GM19324 (cell line): ENCODE measurements at regions not wholly inside any gene's neighbourhood (a gene's known extent, or its start where the extent isn't known, plus 50 kb on each side); places are given as distances from the start of the nearest gene placed in this dataset.
"Not testable (repeated sequence)": the region's sequence is repeated elsewhere in the genome, so short reads cannot be mapped to it uniquely, and the experiment has no call there.

ENCODE experiments used
- ATAC-seq: cut with Tn5 transposase; IDR thresholded peaks from one replicate; pipeline ENCODE4 v1.9.1; 2021; ENCODE audit warnings: mild to moderate bottlenecking, moderate library complexity; ENCODE audit not compliant: unreplicated experiment, low FRiP score

- not testable (repeated sequence) for ATAC-seq
These were observed 1093.1 kb upstream of the DEFB115 start for GRCh38 chr20:30164389-30164788.

- ATAC-seq = no peak
These were observed 1089.9 kb upstream of the DEFB115 start for GRCh38 chr20:30167540-30167939.

DNA sequence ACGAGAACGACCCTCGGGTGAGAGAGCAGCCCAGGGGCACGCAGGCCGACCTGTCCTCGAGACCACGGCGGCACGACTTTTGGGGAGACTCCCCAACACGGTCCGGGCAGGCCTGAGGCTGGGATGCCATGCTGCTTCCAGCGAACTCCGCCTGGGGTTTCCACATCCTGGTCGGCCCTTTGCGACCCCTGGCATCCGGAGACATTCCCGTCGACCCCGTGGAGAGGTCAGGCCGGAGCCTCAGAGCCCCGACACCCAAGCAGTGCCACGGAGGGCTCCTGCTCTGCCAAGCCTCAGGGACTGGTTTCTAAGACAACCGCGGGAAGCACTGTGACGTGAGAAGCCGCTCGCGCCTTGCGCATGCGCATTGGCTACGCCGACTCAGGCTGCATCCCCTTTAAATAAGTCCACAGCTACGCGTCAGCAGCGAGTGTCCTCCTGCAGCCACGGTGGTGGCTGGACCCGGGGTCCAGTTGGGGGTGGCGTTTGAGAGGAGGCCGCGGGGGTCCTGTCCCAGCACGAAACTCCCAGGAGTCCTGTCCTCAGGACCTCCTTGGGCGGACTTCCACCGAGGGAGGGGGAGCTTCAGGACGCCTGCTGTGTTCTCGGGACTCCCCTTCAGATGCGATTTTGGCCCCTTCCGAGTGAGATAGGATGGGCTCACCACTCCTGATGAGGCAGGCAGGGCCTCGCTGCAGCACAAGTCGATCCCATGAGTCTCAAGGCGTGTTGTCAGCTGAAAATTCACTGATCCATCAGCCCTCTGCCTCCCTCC, 1089.3 kb upstream of the DEFB115 start:
- ATAC-seq = no peak

DNA sequence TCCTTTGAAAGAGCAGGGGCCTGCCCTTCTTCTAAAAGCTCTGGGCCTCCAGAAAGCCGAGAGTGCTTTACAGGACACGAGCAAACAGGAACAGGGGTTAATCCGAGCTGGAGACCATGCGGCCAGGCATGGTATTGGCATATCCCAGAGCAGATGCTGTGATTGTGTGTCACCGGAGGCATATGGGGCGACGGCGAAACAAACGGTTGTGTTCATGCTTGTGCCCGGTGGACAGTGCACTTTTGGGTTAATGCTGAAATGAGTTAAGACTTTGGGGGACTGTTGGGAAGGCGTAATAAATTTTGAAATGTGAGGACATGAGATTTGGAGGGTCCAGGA, 1088.7 kb upstream of the DEFB115 start:
- ATAC-seq = no peak

DNA sequence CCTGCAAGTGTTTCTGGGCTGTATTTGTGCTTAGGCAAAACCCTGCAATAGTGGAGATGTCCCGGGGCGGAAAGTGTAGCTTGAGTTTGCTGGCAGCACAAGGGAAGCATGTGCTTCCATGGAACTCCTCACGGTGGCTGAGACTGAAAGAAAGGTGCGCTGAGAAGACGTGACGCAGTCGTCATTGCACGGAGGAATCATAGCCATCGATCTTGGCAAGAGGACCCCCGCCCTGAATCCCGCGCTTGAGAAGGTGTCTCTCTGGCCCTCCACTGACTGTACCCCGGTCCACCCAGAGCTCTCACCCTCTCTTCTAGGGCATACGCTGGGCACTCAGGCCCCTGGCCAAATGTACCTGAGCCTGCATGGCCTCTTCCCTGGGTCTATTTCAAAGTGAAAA, 1081.8 kb upstream of the DEFB115 start:
- no peak for ATAC-seq

- ATAC-seq = not testable (repeated sequence)
These were observed 1074.3 kb upstream of the DEFB115 start for GRCh38 chr20:30183124-30183523.

DNA sequence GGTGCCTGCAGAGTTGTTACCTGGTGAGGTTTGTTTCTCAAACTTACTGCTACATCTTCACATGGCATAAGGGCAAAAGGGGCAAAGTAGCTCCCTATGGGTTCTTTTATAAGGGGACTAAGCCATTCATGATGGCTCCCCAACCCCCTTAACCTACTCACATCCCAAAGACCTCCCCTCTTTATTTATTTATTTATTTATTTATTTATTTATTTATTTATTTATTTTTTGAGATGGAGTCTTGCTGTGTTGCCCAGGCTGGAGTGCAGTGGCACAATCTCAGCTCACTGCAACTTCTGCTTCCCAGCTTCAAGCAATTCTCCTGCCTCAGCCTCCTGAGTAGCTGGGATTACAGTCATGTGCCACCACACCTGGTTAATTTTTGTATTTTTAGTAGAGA, 1065.7 kb upstream of the DEFB115 start:
- not testable (repeated sequence) for ATAC-seq

- ATAC-seq = not testable (repeated sequence)
These were observed 1023.0 kb upstream of the DEFB115 start for GRCh38 chr20:30234477-30234876.

- not testable (repeated sequence) for ATAC-seq
These were observed 982.4 kb upstream of the DEFB115 start for GRCh38 chr20:30275073-30275472.

DNA sequence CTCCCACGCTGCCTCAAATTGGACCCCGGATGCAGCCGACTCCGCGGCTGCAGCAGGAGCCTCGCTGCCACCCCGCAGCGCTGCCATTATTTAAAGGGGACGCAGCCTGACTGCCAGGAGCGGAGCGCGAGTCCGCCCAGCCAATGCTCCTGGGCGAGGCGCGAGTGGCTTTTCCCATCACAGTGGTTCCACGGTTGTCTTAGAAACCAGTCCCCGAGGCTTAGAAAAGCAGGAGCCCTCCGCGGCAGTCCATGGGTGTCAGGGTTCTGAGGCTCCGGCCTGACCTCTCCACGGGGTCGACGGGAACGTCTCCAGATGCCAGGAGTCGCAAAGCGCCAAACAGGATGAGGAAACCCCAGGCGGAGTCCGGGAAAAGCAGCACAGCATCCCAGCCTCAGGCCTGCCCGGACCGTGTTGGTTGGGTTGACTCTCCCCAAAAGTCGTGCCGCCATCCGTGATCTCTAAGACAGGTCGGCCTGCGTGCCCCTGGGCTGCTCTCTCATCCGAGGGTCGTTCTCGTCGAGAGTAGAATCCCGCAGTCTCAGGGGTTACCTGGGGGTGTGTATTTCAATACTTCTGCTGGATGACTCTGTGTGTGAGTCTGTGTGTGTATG, 975.8 kb upstream of the DEFB115 start:
- no peak for ATAC-seq

DNA sequence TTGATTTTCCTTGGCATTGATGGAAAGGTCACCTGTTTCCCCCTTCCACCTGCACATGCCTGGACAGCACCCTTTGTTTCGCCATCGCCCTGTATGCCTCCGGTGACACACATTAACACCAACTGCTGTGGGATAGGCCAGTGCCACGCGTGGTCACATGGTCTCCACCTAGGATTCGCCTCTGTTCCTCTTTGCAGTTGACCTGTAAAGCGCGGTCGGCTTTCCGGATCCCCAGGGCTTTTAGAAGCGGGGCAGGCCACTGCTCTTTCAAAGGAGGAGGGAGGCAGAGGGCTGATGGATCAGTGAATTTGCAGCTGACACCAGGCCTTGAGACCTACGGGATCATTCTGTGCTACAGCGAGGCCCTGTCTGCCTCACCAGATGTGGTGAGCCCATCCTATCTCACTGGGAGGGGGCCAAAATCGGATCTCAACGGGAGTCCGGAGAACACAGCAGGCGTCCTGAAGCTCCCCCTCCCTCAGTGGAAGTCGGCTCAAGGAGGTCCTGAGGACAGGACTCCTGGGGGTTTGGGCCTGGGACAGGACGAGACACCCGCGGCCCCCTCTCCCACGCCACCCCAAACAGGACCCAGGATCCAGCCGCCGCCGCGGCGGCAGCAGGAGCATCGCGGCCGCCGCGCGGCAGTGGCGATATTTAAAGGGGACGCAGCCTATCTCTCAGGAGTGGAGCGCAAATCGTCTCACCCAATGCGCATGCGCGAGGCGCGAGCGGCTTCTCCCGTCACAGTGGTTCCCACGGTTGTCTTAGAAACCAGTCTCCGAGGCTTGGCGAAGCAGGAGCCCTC, 973.8 kb upstream of the DEFB115 start:
- not testable (repeated sequence) for ATAC-seq

DNA sequence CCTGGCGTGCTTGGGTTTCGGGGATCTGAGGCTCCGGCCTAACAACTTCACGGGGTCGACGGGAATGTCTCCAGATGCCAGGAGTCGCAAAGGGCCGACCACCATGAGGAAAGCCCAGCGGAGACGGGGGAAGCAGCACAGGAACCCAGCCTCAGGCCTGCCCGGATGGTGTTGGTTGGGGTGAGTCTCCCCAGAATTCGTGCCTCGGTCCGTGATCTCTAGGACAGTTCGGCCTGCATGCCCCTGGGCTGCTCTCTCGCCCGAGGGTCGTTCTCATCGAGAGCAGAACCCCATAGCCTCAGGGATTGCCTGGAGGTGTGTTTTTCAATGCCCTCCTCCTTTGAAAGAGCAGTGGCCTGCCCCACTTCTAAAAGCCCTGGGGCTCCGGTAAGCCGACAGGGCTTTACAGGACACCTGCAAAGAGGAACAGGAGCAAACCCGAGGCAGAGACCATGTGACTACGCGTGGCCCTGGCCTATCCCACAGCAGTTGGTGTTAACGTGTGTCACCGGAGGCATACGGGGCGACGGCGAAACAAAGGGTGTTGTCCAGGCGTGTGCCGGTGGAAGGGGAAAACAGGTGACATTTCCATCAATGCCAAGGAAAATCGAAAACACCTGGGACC, 973.1 kb upstream of the DEFB115 start:
- no peak for ATAC-seq

- no peak for ATAC-seq
These were observed 971.8 kb upstream of the DEFB115 start for GRCh38 chr20:30285677-30286076.

GRCh38 chr20:30286157-30286556, 971.3 kb upstream of the DEFB115 start:
- ATAC-seq = no peak

DNA sequence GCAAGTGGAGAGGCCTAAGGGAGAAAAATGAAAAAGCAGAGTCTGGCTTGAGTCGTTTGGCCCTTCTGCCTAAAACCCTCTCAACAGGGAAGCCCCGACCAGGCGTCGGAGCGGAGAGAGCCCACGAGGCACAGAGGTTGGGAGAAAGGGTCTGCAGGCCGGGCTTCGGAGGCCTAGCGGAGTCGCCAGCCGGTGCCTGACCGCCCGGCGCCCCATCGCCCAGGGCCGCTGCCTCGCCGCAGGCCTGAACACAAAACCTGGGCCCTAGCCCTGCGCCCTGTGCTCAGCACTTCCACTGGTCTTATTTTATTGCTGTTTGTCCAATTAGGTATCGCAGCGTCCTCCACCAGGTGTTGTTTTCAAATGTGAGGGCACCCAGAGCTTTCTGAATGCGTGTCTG, 970.0 kb upstream of the DEFB115 start:
- ATAC-seq = not testable (repeated sequence)

DNA sequence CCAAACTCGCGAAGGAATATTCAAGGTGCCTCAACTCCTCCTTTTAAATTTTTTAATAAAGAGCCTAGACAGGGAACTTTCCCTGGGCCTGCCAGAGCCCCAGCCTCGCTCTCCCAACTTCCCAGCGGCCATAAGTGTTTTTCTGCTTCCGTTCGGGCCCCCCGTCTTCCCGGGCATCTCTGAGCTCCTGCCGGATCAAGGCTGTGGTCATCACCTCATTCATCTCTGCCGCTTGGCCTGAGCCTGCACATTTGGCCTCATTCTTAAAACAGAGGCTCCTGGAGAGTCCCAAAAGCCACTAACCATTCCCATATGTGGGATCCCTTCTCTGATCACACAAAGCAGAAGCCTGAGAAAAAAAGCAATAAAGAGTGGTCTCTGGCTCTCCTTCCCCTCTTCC, 969.1 kb upstream of the DEFB115 start:
- ATAC-seq = no peak

GRCh38 chr20:30289049-30289448, 968.4 kb upstream of the DEFB115 start:
- not testable (repeated sequence) for ATAC-seq

DNA sequence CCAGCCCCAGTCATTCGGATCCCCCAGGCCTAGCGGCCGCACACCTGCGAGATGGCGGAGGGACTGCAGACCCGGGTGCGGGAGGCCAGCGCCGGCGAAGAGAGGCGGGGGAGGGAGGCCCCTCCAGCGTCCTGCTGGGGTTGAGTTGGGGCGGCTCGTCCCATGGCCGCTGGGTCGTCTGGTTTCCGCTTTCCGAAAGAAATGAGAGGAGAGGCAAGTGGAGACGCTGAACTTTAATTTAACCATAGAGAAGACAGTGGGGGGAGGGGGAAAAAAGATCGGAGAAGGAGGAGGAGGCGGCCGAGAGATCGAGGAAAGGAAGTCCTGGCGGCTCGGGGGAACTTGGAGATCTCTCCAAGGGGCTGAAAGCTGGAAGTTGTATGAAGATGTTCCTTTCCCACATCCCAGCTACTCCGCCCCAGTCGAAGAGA, 967.7 kb upstream of the DEFB115 start:
- not testable (repeated sequence) for ATAC-seq

DNA sequence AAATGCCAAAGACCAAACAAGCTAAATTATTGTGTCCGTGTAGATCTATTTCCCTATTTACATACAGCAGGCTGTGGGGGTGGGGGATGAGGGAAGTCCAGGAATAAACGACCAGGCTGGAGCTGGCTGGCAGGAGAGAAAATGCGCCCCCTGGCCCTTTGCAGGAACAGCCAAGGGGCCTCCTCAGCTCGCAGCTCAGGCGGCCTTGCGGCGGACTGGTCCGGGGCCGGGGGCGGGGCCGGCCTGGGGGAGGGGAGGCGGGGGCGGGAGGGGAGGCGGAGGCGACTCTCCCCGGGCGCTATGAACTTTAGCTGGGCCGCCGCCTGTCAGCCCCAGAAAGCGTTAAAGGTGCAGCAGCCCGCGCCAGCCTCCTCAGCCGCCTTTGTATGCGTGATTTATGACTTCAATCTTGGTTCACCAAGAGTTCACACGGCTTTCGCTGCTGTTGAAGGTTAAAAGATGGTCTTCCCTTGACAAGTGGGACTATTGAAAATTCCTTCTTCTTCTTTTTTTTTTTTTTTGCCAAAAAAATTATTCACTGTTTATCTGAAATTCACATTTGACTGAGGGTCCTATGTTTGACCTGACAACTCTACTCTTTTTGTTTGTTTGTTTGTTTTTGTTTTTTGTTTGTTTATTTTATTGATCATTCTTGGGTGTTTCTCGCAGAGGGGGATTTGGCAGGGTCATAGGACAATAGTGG, 967.0 kb upstream of the DEFB115 start:
- ATAC-seq = not testable (repeated sequence)

- not testable (repeated sequence) for ATAC-seq
These were observed 966.4 kb upstream of the DEFB115 start for GRCh38 chr20:30291064-30291379.
